ENCODE measurements at regions not wholly inside any gene's neighbourhood (a gene's known extent, or its start where the extent isn't known, plus 50 kb on each side); places are given as distances from the start of the nearest gene placed in this dataset.

- Histone ChIP-seq H3K27me3 (no peaks in the 10 kb centered on the region), H3K27ac (no peak overlapping the region), H3K9me3 (no peaks in the 10 kb centered on the region), H3K36me3 (no peaks in the 10 kb centered on the region), H3K4me1 (ENCODE audit: control insufficient read depth in 1 of 2, insufficient read depth in 1 of 2, low read depth in 1 of 2, low read length in 1 of 2) (no peaks in the 10 kb centered on the region), H3K4me3 (ENCODE audit: low read depth in 1 of 2, low read length in 1 of 2) (no peak overlapping the region)
- no peak for TF ChIP-seq CTCF (IDR thresholded peaks at IDR 0.05)
These were observed 580.0 kb upstream of the RGS18 start for GRCh38 chr1:191578281-191578680.

- H3K27me3 ChIP-seq = no peaks in the 10 kb centered on the region
- no peak for TF ChIP-seq CTCF (IDR thresholded peaks at IDR 0.05)
- no peak overlapping the region for H3K27ac ChIP-seq
- H3K4me1 ChIP-seq (ENCODE audit: control insufficient read depth in 1 of 2, insufficient read depth in 1 of 2, low read depth in 1 of 2, low read length in 1 of 2) = no peaks in the 10 kb centered on the region
- H3K9me3 ChIP-seq = no peaks in the 10 kb centered on the region
- H3K36me3 ChIP-seq = no peaks in the 10 kb centered on the region
- H3K4me3 ChIP-seq (ENCODE audit: low read depth in 1 of 2, low read length in 1 of 2) = no peak overlapping the region
These were observed 579.2 kb upstream of the RGS18 start for GRCh38 chr1:191579019-191579418.

GRCh38 chr1:191582169-191582568 is 576.1 kb upstream of the RGS18 start:
- Histone ChIP-seq H3K27me3 (no peaks in the 10 kb centered on the region), H3K36me3 (no peaks in the 10 kb centered on the region), H3K27ac (no peak overlapping the region), H3K9me3 (no peaks in the 10 kb centered on the region), H3K4me3 (ENCODE audit: low read depth in 1 of 2, low read length in 1 of 2) (no peak overlapping the region), H3K4me1 (ENCODE audit: control insufficient read depth in 1 of 2, insufficient read depth in 1 of 2, low read depth in 1 of 2, low read length in 1 of 2) (no peaks in the 10 kb centered on the region)
- TF ChIP-seq CTCF (IDR thresholded peaks at IDR 0.05) = no peak

- Histone ChIP-seq H3K27ac (no peak overlapping the region), H3K9me3 (no peaks in the 10 kb centered on the region)
- no peak for TF ChIP-seq CTCF (IDR thresholded peaks at IDR 0.05)
These were observed 573.2 kb upstream of the RGS18 start for GRCh38 chr1:191585095-191585494.

GRCh38 chr1:191588905-191589304 is 569.4 kb upstream of the RGS18 start:
- H3K27ac ChIP-seq = no peak overlapping the region
- H3K4me1 ChIP-seq (ENCODE audit: control insufficient read depth in 1 of 2, insufficient read depth in 1 of 2, low read depth in 1 of 2, low read length in 1 of 2) = no peaks in the 10 kb centered on the region
- TF ChIP-seq CTCF (IDR thresholded peaks at IDR 0.05) = no peak
- H3K9me3 ChIP-seq = no peaks in the 10 kb centered on the region
- H3K36me3 ChIP-seq = no peaks in the 10 kb centered on the region
- H3K27me3 ChIP-seq = no peaks in the 10 kb centered on the region
- H3K4me3 ChIP-seq (ENCODE audit: low read depth in 1 of 2, low read length in 1 of 2) = no peak overlapping the region

More at GRCh38 chr1:191585095-191585494, 573.2 kb upstream of the RGS18 start:
- Histone ChIP-seq H3K36me3 (no peaks in the 10 kb centered on the region), H3K27me3 (no peaks in the 10 kb centered on the region), H3K4me1 (ENCODE audit: control insufficient read depth in 1 of 2, insufficient read depth in 1 of 2, low read depth in 1 of 2, low read length in 1 of 2) (no peaks in the 10 kb centered on the region), H3K4me3 (ENCODE audit: low read depth in 1 of 2, low read length in 1 of 2) (no peak overlapping the region)

GRCh38 chr1:191589536-191589935 is 568.7 kb upstream of the RGS18 start:
- Histone ChIP-seq H3K4me1 (ENCODE audit: control insufficient read depth in 1 of 2, insufficient read depth in 1 of 2, low read depth in 1 of 2, low read length in 1 of 2) (no peaks in the 10 kb centered on the region), H3K27ac (no peak overlapping the region), H3K9me3 (no peaks in the 10 kb centered on the region), H3K27me3 (no peaks in the 10 kb centered on the region), H3K4me3 (ENCODE audit: low read depth in 1 of 2, low read length in 1 of 2) (no peak overlapping the region), H3K36me3 (no peaks in the 10 kb centered on the region)
- TF ChIP-seq CTCF (IDR thresholded peaks at IDR 0.05) = no peak

Data from neutrophil (primary cell).